PC-9 (cell line): ENCODE measurements at regions not wholly inside any gene's neighbourhood (a gene's known extent, or its start where the extent isn't known, plus 50 kb on each side); places are given as distances from the start of the nearest gene placed in this dataset.

Source experiments
- BruUV-seq: library from RNA; stranded (reverse); fragments of 400-500 nt; replicated peaks from 2 replicates; lab custom pipeline; 2021; lab: Mats Ljungman, UMichigan
- CTCF ChIA-PET: fragments of 300-600 bp; sonication (Branson Sonifier 250); formaldehyde crosslinking; loops from one replicate; lab custom pipeline; 2022; ENCODE audit warnings: antibody characterized with exemption; lab: Charles Lee
- POLR2A ChIA-PET: fragments of 300-600 bp; sonication (Branson Sonifier 250); formaldehyde crosslinking; loops from one replicate; lab custom pipeline; 2022; ENCODE audit warnings: antibody characterized with exemption; ENCODE audit not compliant: unreplicated experiment; lab: Charles Lee
- DNase-seq, 2 experiments: peaks; one replicate each; pipeline versions ENCODE4 v3.0.0 to v3.0.0-alpha.2; 2015 to 2022; ENCODE audit warnings: mixed read lengths in 1 of 2
- H2AFZ ChIP-seq: fragments of 200-600 bp; sonication (generic); 2 replicates; pipeline ENCODE4 v1.8.1; 2017; ENCODE audit warnings: antibody characterized with exemption
- H3F3A ChIP-seq: fragments of 200-600 bp; sonication (generic); 2 replicates; pipeline ENCODE4 v1.8.1; 2017; ENCODE audit warnings: antibody characterized with exemption, mild to moderate bottlenecking, low read depth; ENCODE audit not compliant: insufficient read depth
- H3K27ac ChIP-seq: fragments of 200-600 bp; sonication (generic); 2 replicates; pipeline ENCODE4 v1.6.1; 2016; ENCODE audit warnings: mixed run types
- H3K27me3 ChIP-seq: fragments of 200-600 bp; sonication (generic); 2 replicates; pipeline ENCODE4 v1.6.1; 2016; ENCODE audit warnings: low read depth, mixed run types; ENCODE audit not compliant: insufficient read depth
- H3K36me3 ChIP-seq: fragments of 200-600 bp; sonication (generic); 2 replicates; pipeline ENCODE4 v1.6.1; 2016; ENCODE audit warnings: low read depth, mixed run types
- H3K4me1 ChIP-seq: fragments of 200-600 bp; sonication (generic); replicated peaks from 2 replicates; pipeline ENCODE4 v1.6.1; 2016; ENCODE audit warnings: mixed run types; ENCODE audit not compliant: insufficient read depth
- H3K4me2 ChIP-seq: fragments of 200-600 bp; sonication (generic); 2 replicates; pipeline ENCODE4 v1.6.1; 2017; ENCODE audit warnings: mixed run types
- H3K4me3 ChIP-seq: fragments of 200-600 bp; sonication (generic); 2 replicates; pipeline ENCODE4 v1.6.1; 2016; ENCODE audit warnings: mixed run types
- H3K79me2 ChIP-seq: fragments of 200-600 bp; sonication (generic); 2 replicates; pipeline ENCODE4 v1.6.1; 2017; ENCODE audit warnings: low read depth, mixed run types
- H3K9me2 ChIP-seq: fragments of 200-600 bp; sonication (generic); 2 replicates; pipeline ENCODE4 v1.8.1; 2017; ENCODE audit warnings: mild to moderate bottlenecking; ENCODE audit not compliant: insufficient read depth
- H3K9me3 ChIP-seq: fragments of 200-600 bp; sonication (generic); 2 replicates; pipeline ENCODE4 v1.8.1; 2016; ENCODE audit warnings: low read depth; ENCODE audit not compliant: insufficient read depth
- H4K20me1 ChIP-seq: fragments of 200-600 bp; sonication (generic); 2 replicates; pipeline ENCODE4 v1.8.1; 2017; ENCODE audit not compliant: insufficient read depth
- CTCF ChIP-seq: fragments of 200-600 bp; sonication (generic); conservative IDR thresholded peaks from 2 replicates; pipeline ENCODE4 v1.6.1; 2017; ENCODE audit warnings: mixed run types, antibody characterized with exemption, mild to moderate bottlenecking, moderate library complexity
- EZH2 ChIP-seq: fragments of 200-600 bp; sonication (generic); IDR thresholded peaks from 2 replicates; pipeline ENCODE4 v1.8.0; 2017; ENCODE audit warnings: antibody characterized with exemption, low read depth
- intact Hi-C: fragments of 100-400 bp; cut with micrococcal nuclease; formaldehyde crosslinking; loops from one replicate; pipeline ENCODE4 v1.10.0; 2022; ENCODE audit not compliant: unreplicated experiment

DNA sequence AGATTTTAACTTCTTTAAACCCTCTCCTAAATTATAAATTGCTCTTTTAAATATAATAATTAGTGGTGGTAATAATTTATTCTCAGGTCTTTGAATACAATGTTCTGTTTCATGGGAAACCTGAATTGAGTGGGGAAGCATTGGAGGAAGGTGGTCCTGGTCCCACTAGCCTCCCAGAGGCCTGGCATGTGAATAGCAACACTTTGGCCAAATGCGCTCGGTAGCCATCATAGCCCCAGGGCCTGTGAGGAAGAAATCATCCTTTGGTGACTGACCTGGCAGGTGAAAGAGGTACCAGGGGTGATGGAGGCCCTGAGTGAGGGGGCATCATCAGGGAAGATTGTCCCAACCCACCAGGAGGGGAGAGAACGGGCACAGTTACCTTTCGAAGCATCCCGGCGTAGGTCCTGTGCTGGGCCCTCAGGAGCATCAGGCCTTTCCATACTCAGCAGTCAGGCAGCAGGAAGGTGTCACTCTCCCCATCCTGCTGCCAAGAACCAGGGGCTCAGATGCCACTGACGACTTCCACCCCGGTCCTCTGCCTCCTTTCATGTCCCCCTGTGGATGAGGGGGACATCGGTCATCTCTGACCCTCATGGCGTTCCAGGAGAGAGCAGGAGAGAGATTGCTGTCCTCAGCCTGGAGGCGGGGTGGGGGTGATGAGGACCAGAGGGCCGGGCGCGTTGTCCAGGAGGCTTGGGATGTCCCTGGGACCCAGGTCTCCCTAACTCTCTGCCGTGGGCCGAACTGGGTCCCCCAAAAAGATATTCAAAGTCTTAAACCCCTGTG, 78.6 kb upstream of the HPCAL1 start:
- Histone ChIP-seq H3K4me1 (peaks cover 19% of the 10 kb centered on the region; the same call in 1 of the 2 replicates), H3K4me2 (no peak overlapping the region), H3K9me3 (no peaks in the 10 kb centered on the region), H3F3A (0 out of 2 replicates have a peak, but pooled peaks cover 5% of the 10 kb centered on the region), H2AFZ (no peak overlapping the region), H3K79me2 (no peaks in the 10 kb centered on the region), H3K9me2 (no peaks in the 10 kb centered on the region), H3K4me3 (no peak overlapping the region), H4K20me1 (no peaks in the 10 kb centered on the region), H3K27ac (no peak overlapping the region), H3K27me3 (no peaks in the 10 kb centered on the region), H3K36me3 (no peaks in the 10 kb centered on the region)
- ChIA-PET CTCF (no interaction called here), POLR2A (no interaction called here)
- intact Hi-C loops, result no loop called here
- TF ChIP-seq EZH2 (no peak), CTCF (no peak)
- no TSS peak for BruUV-seq
- no peak for DNase-seq

- Histone ChIP-seq H3K4me3 (no peak overlapping the region), H3K27ac (no peak overlapping the region), H3K4me2 (no peak overlapping the region), H3K27me3 (no peaks in the 10 kb centered on the region), H3K4me1 (peaks cover 19% of the 10 kb centered on the region; the same call in 1 of the 2 replicates), H4K20me1 (no peaks in the 10 kb centered on the region), H2AFZ (no peak overlapping the region), H3K79me2 (no peaks in the 10 kb centered on the region), H3K9me3 (no peaks in the 10 kb centered on the region), H3K36me3 (no peaks in the 10 kb centered on the region), H3K9me2 (no peaks in the 10 kb centered on the region), H3F3A (0 out of 2 replicates have a peak, but pooled peaks cover 5% of the 10 kb centered on the region)
- ChIA-PET CTCF (interaction anchor here (0.7 kb wide), 1 partner anchor 116 kb away, joined by 5 read pairs; no protein-coding TSS in a partner anchor), POLR2A (interaction anchor here (0.6 kb wide), 1 partner anchor 78 kb away, joined by 4 read pairs; the partner anchor contains the start of gene HPCAL1)
- TF ChIP-seq EZH2 (no peak), CTCF (no peak)
- BruUV-seq, result no TSS peak
- no peak for DNase-seq
- intact Hi-C loops, result no loop called here
Observed at GRCh38 chr2:10224734-10225133, 78.0 kb upstream of the HPCAL1 start.

GRCh38 chr2:10225291-10226037, 77.2 kb upstream of the HPCAL1 start:
- intact Hi-C loops, result no loop called here
- TF ChIP-seq CTCF, result no peak
- no peak for TF ChIP-seq EZH2
- Histone ChIP-seq H3K4me3 (no peak overlapping the region), H3K36me3 (no peaks in the 10 kb centered on the region), H3F3A (0 out of 2 replicates have a peak, but pooled peaks cover 2% of the 10 kb centered on the region), H3K4me2 (no peak overlapping the region), H4K20me1 (no peaks in the 10 kb centered on the region), H3K79me2 (no peaks in the 10 kb centered on the region), H3K9me3 (no peaks in the 10 kb centered on the region), H3K9me2 (no peaks in the 10 kb centered on the region), H3K27me3 (no peaks in the 10 kb centered on the region), H2AFZ (no peak overlapping the region), H3K4me1 (peaks cover 12% of the 10 kb centered on the region; the same call in 1 of the 2 replicates), H3K27ac (no peak overlapping the region)
- ChIA-PET POLR2A (interaction anchor here (0.6 kb wide), 1 partner anchor 77 kb away, joined by 4 read pairs; the partner anchor contains the start of gene HPCAL1), CTCF (interaction anchor here (0.7 kb wide), 1 partner anchor 115 kb away, joined by 5 read pairs; no protein-coding TSS in a partner anchor)
- DNase-seq, result peak in 1 of 2 experiments; percentile 41
- no TSS peak for BruUV-seq
